Endodermal cell (in vitro differentiated cells): ENCODE measurements at regions not wholly inside any gene's neighbourhood (a gene's known extent, or its start where the extent isn't known, plus 50 kb on each side); places are given as distances from the start of the nearest gene placed in this dataset.

Experiments used
- DNase-seq: peaks from one replicate; pipeline ENCODE4 v3.0.0-alpha.2; 2017
- H3K27ac ChIP-seq: 2 replicates; pipeline ENCODE4 v1.5.1; 2013; ENCODE audit warnings: mild to moderate bottlenecking, low read depth, low read length, moderate library complexity
- H3K27me3 ChIP-seq: 2 replicates; pipeline ENCODE4 v1.6.1; 2013; ENCODE audit warnings: mild to moderate bottlenecking, low read length, moderate library complexity; ENCODE audit not compliant: insufficient read depth, control insufficient read depth, poor library complexity, severe bottlenecking
- H3K36me3 ChIP-seq: 2 replicates; pipeline ENCODE4 v1.7.0; 2013; ENCODE audit warnings: mild to moderate bottlenecking, low read length, moderate library complexity; ENCODE audit not compliant: control insufficient read depth, insufficient read depth
- H3K4me1 ChIP-seq: one replicate; pipeline ENCODE4 v1.7.0; 2013; ENCODE audit warnings: low read length; ENCODE audit not compliant: control insufficient read depth, insufficient read depth
- H3K4me3 ChIP-seq: 2 replicates; pipeline ENCODE4 v1.5.1; 2013; ENCODE audit warnings: mild to moderate bottlenecking, low read length, moderate library complexity
- H3K9ac ChIP-seq: 2 replicates; pipeline ENCODE4 v1.6.1; 2013; ENCODE audit warnings: mild to moderate bottlenecking, low read length, moderate library complexity; ENCODE audit not compliant: poor library complexity, severe bottlenecking; ENCODE audit errors: extremely low read depth
- H3K9me3 ChIP-seq: 2 replicates; pipeline ENCODE4 v1.6.1; 2013; ENCODE audit warnings: mild to moderate bottlenecking, low read length, moderate library complexity; ENCODE audit not compliant: control insufficient read depth
- H3K27ac Mint-ChIP-seq: 2 replicates; pipeline ENCODE4 v1.8.0; 2020; ENCODE audit warnings: mixed read lengths
- H3K27me3 Mint-ChIP-seq: 2 replicates; pipeline ENCODE4 v1.8.0; 2021; ENCODE audit warnings: mild to moderate bottlenecking, mixed read lengths; ENCODE audit not compliant: insufficient read depth
- H3K36me3 Mint-ChIP-seq: 2 replicates; pipeline ENCODE4 v1.8.0; 2020; ENCODE audit warnings: low read depth, mixed read lengths
- H3K4me1 Mint-ChIP-seq: 2 replicates; pipeline ENCODE4 v1.8.0; 2020; ENCODE audit warnings: mixed read lengths
- H3K4me3 Mint-ChIP-seq: 2 replicates; pipeline ENCODE4 v1.8.0; 2020; ENCODE audit warnings: mild to moderate bottlenecking, moderate library complexity, mixed read lengths
- H3K9me3 Mint-ChIP-seq: 2 replicates; pipeline ENCODE4 v1.8.0; 2020; ENCODE audit warnings: mild to moderate bottlenecking, mixed read lengths
- CTCF ChIP-seq: fragments of 200-600 bp; sonication (generic); conservative IDR thresholded peaks from 2 replicates; pipeline ENCODE4 v1.5.0; 2021; ENCODE audit warnings: antibody characterized with exemption, mild to moderate bottlenecking
- WGBS, 2 experiments: methylation state at CpG; one replicate each; pipeline versions ENCODE4 v1.1.5 to v1.1.7; 2013; ENCODE audit warnings: missing lambda C conversion rate in 2 of 2, mixed read lengths in 1 of 2; ENCODE audit not compliant: insufficient coverage in 1 of 2, insufficient read length in 1 of 2; 5-methylcytosine and 5-hydroxymethylcytosine counted together

DNA sequence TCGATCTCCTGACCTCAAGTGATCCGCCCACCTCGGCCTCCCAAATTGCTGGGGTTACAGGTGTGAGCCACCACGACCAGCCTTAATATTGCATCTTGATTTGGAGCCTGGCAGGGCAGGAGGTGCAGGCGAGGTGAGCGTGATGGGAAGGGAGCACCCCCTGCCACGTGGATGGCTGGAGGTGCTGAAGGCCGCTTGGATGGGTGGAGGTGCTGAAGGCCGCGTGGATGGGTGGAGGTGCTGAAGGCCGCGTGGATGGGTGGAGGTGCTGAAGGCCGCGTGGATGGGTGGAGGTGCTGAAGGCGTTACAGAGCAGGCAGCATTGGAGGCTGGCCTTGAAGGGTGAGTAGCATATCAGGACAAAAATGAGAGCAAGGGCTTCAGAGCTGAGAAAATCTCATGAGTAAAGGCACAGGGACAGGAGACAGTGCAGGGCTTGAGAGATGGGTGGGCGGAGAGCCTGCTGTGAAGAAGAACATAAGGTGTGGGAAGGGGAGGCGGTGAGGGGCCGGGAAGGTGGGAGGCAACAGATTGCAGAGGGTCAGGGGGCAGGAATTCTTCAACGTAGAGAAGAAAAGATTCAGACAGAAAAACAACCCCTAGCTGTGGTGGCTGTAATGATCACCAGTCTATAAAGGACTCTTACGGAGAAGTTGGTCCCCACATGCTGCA, 101.7 kb upstream of the SEC14L1 start:
- no peak overlapping the region for H3K9ac ChIP-seq
- no peak overlapping the region for H3K27ac ChIP-seq
- DNase-seq, result no peak
- H3K4me3 ChIP-seq, result no peak overlapping the region
- Mint-ChIP-seq H3K27ac (no peak overlapping the region), H3K9me3 (no peaks in the 10 kb centered on the region), H3K4me3 (no peak overlapping the region), H3K4me1 (no peaks in the 10 kb centered on the region), H3K36me3 (no peaks in the 10 kb centered on the region), H3K27me3 (no peaks in the 10 kb centered on the region)
- no peak for TF ChIP-seq CTCF
- H3K4me1 ChIP-seq, result no peaks in the 10 kb centered on the region
- H3K36me3 ChIP-seq, result no peaks in the 10 kb centered on the region
- no peaks in the 10 kb centered on the region for H3K27me3 ChIP-seq
- H3K9me3 ChIP-seq, result no peaks in the 10 kb centered on the region
- 81 to 93% methylated on average over 10 to 20 of the region's 20 CpGs for WGBS, 2 experiments

- Histone ChIP-seq H3K36me3 (no peaks in the 10 kb centered on the region), H3K4me3 (no peak overlapping the region), H3K27me3 (no peaks in the 10 kb centered on the region), H3K4me1 (no peaks in the 10 kb centered on the region), H3K27ac (no peak overlapping the region), H3K9ac (no peak overlapping the region), H3K9me3 (peaks cover 3% of the 10 kb centered on the region)
- 87 to 92% methylated on average over 11 of the region's 11 CpGs for WGBS, 2 experiments
- no peak overlapping the region for H3K4me3 Mint-ChIP-seq
- H3K4me1 Mint-ChIP-seq, result no peaks in the 10 kb centered on the region
- no peaks in the 10 kb centered on the region for H3K27me3 Mint-ChIP-seq
- TF ChIP-seq CTCF, result no peak
- no peaks in the 10 kb centered on the region for H3K36me3 Mint-ChIP-seq
- DNase-seq, result no peak
- H3K9me3 Mint-ChIP-seq, result peaks cover 7% of the 10 kb centered on the region
- no peak overlapping the region for H3K27ac Mint-ChIP-seq
These were observed 98.1 kb upstream of the SEC14L1 start for GRCh38 chr17:77042476-77043231.

GRCh38 chr17:77045441-77046041, 95.2 kb upstream of the SEC14L1 start:
- no peaks in the 10 kb centered on the region for H3K4me1 ChIP-seq
- H3K9me3 Mint-ChIP-seq, result peaks cover 7% of the 10 kb centered on the region
- no peaks in the 10 kb centered on the region for H3K36me3 Mint-ChIP-seq
- H3K27me3 Mint-ChIP-seq, result no peaks in the 10 kb centered on the region
- H3K9me3 ChIP-seq, result peaks cover 3% of the 10 kb centered on the region
- no peaks in the 10 kb centered on the region for H3K36me3 ChIP-seq
- H3K27me3 ChIP-seq, result no peaks in the 10 kb centered on the region
- H3K4me1 Mint-ChIP-seq, result no peaks in the 10 kb centered on the region
- no peak for TF ChIP-seq CTCF
- H3K9ac ChIP-seq, result no peak overlapping the region
- no peak overlapping the region for H3K27ac Mint-ChIP-seq
- no peak overlapping the region for H3K4me3 Mint-ChIP-seq
- H3K4me3 ChIP-seq, result no peak overlapping the region
- WGBS, 2 experiments, result 92 to 97% methylated on average over 7 of the region's 7 CpGs
- H3K27ac ChIP-seq, result no peak overlapping the region
- no peak for DNase-seq
